ENCODE measurements at regions not wholly inside any gene's neighbourhood (a gene's known extent, or its start where the extent isn't known, plus 50 kb on each side); places are given as distances from the start of the nearest gene placed in this dataset.
A peak's percentile ranks its signal among the peaks of the same experiment; 100 is the strongest.

- no peak for TF ChIP-seq POLR2AphosphoS5 (IDR thresholded peaks at IDR 0.05; ENCODE audit: low read depth)
- no peak for TF ChIP-seq JUNB (IDR thresholded peaks at IDR 0.05; ENCODE audit: unreplicated experiment)
- TF ChIP-seq, protein P1, sequence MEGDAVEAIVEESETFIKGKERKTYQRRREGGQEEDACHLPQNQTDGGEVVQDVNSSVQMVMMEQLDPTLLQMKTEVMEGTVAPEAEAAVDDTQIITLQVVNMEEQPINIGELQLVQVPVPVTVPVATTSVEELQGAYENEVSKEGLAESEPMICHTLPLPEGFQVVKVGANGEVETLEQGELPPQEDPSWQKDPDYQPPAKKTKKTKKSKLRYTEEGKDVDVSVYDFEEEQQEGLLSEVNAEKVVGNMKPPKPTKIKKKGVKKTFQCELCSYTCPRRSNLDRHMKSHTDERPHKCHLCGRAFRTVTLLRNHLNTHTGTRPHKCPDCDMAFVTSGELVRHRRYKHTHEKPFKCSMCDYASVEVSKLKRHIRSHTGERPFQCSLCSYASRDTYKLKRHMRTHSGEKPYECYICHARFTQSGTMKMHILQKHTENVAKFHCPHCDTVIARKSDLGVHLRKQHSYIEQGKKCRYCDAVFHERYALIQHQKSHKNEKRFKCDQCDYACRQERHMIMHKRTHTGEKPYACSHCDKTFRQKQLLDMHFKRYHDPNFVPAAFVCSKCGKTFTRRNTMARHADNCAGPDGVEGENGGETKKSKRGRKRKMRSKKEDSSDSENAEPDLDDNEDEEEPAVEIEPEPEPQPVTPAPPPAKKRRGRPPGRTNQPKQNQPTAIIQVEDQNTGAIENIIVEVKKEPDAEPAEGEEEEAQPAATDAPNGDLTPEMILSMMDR (conservative IDR thresholded peaks at IDR 0.05; ENCODE audit: low read depth in 2 of 2), result peak; percentile 17 to 47; a peak in 2 of 4 replicates
- no peak for TF ChIP-seq EZH2 (IDR thresholded peaks at IDR 0.05; ENCODE audit: low read depth, unreplicated experiment)
- no peak for TF ChIP-seq ZNF114 (CRISPR knock-in tag; IDR thresholded peaks at IDR 0.05)
Observed at GRCh38 chr10:64379898-64380297, 858.7 kb downstream of the REEP3 start.
